GM19238 (cell line): ENCODE measurements at regions not wholly inside any gene's neighbourhood (a gene's known extent, or its start where the extent isn't known, plus 50 kb on each side); places are given as distances from the start of the nearest gene placed in this dataset.
"Not testable (repeated sequence)": the region's sequence is repeated elsewhere in the genome, so short reads cannot be mapped to it uniquely, and the experiment has no call there.

Source experiments
- DNase-seq: peaks from one replicate; pipeline ENCODE4 v3.0.0; 2011; ENCODE audit warnings: low spot score; ENCODE audit not compliant: insufficient read length

- DNase-seq, result no peak
These were observed 115.8 kb upstream of the ALKAL2 start for GRCh38 chr2:403682-404081.

GRCh38 chr2:402721-403120, 114.8 kb upstream of the ALKAL2 start:
- no peak for DNase-seq

GRCh38 chr2:402206-402605, 114.3 kb upstream of the ALKAL2 start:
- no peak for DNase-seq

- no peak for DNase-seq
These were observed 113.3 kb upstream of the ALKAL2 start for GRCh38 chr2:401019-401679.

- DNase-seq, result no peak
These were observed 110.0 kb upstream of the ALKAL2 start for GRCh38 chr2:397926-398325.

GRCh38 chr2:397521-397920, 109.6 kb upstream of the ALKAL2 start:
- DNase-seq, result no peak

DNA sequence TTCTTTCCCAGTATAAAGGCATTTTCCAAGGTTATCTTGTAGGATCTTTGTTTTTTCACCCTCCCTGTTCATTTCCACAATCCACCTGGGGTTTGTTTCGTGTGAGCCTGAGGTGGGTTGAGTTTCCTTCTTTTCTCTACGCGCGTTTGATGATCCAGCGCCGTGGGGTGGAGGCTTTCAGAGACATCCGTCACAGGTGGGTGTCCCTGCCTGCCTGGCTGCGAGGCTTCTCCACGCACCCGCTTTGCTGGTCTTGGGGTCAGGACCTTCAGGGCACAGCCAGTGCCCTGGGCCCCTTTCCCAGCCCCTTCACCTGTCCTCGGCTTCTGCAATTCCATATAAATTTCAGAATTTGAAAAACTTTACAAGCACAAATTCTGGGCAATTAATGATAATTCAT, 109.0 kb upstream of the ALKAL2 start:
- no peak for DNase-seq

GRCh38 chr2:395886-396285, 108.0 kb upstream of the ALKAL2 start:
- no peak for DNase-seq

- DNase-seq, result no peak
These were observed 106.1 kb upstream of the ALKAL2 start for GRCh38 chr2:393711-394696.

GRCh38 chr2:392926-393280, 105.0 kb upstream of the ALKAL2 start:
- no peak for DNase-seq

DNA sequence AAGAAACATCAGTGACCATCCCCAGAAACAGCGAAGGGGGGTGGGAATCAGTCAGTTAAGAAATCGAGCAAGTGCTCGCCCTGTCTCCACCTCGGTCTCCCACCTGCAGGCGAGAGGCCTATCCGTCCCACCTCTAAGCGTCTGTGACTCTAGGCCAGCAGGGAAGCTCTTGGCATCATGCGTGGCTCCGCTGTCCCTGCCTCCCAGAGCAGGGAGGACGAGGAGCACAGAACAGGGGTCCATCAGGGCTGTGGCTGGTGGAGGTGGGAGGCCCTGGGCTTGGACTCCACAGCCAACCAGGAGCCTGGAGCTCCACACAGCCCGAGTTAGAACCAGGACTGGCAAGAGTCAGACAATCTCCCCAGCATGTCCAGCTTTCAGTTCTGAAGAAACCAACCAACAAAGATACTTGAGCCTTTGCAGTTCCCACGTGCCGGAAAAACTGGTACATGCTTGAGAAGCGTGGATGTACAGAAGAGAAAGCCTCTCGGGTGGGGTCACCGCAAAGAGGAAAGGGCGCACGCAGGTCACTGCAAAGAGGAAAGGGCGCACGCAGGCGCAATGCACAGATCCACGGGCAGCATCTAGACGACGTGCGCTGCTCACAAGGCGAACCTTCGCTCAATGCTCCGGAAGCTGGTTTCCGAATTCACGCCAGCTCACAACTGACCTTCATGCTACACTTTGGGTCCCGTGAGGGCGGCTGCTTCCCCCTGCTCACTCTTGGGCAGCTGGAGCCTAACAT, 104.5 kb upstream of the ALKAL2 start:
- no peak for DNase-seq

GRCh38 chr2:391696-392095, 103.8 kb upstream of the ALKAL2 start:
- no peak for DNase-seq

GRCh38 chr2:390959-391358, 103.1 kb upstream of the ALKAL2 start:
- no peak for DNase-seq

DNA sequence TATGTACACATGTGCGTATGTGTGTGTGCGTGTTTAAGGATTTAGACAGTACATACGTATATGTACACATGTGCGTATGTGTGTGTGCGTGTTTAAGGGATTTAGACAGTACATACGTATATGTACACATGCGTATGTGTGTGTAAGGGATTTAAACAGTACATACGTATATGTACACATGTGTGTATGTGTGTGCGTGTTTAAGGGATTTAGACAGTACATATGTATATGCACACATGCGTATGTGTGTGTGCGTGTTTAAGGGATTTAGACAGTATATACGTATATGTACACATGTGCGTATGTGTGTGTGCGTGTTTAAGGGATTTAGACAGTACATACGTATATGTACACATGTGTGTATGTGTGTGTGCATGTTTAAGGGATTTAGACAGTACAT, 102.1 kb upstream of the ALKAL2 start:
- not testable (repeated sequence) for DNase-seq

DNA sequence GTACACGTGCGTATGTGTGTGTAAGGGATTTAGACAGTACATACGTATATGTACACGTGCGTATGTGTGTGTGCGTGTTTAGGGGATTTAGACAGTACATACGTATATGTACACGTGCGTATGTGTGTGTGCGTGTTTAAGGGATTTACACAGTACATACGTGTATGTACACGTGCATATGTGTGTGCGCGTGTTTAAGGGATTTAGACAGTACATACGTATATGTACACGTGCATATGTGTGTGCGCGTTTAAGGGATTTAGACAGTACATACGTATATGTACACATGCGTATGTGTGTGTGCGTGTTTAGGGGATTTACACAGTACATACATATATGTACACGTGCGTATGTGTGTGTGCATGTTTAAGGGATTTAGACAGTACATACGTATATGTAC, 100.9 kb upstream of the ALKAL2 start:
- DNase-seq, result not testable (repeated sequence)

DNA sequence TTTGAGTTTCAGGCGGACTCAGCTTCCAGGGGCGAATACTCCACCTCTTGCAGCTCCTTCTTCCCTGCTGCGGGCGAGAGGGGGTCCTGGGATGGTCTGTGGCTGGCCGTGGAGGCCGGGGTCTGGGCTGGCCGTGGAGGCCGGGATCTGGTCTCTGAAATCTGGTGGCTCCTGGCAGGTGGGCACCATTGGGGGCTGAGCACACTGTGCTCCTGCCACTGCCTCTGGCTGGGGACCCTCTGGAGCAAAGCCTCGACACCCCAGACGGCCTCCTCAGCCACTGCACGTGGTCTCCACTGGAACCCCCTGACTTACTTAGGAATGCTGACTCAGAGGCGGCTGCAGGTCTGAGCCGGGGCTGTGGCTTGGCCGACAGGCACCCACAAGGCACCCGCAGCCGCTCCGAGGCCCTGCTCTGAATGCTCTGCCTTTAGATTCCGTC, 100.1 kb upstream of the ALKAL2 start:
- DNase-seq, result no peak

GRCh38 chr2:386406-387103, 98.7 kb upstream of the ALKAL2 start:
- no peak for DNase-seq

GRCh38 chr2:385785-386184, 97.9 kb upstream of the ALKAL2 start:
- no peak for DNase-seq

DNA sequence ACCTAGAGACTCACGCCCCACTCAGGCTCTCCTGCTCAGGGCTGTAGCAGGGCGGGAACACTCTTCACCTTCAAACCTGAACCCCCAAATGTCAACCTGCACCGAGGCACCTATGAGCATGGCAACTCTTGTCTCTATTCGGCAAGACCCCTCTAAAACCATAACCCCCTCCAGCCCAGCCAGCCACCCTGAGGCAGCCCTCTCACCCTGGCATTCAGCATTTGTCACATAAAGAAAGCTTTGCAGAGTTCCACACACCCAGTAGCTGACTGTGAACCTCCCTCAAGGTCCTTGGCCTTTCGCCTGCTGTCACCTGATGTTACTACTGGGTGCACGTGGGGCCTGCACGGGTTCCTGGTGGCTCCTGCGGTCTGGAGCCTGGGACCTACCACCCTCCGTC, 97.2 kb upstream of the ALKAL2 start:
- no peak for DNase-seq

GRCh38 chr2:383888-384287, 96.0 kb upstream of the ALKAL2 start:
- no peak for DNase-seq

GRCh38 chr2:383178-383577, 95.3 kb upstream of the ALKAL2 start:
- no peak for DNase-seq

DNA sequence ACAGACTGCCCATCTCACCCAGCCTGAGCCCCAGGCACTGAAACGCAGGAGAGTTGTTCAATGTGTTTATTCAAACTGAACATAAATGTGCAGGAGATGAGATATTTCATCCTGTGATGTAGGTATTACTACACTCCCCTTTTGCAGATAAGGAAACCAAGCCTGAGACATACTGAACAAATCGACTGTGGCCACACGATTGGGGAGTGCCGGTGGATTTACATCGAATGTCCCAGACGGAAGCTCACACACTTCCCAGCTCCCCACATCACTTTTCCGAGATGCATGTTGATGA, 94.8 kb upstream of the ALKAL2 start:
- DNase-seq, result no peak
